ENCODE measurements at regions not wholly inside any gene's neighbourhood (a gene's known extent, or its start where the extent isn't known, plus 50 kb on each side); places are given as distances from the start of the nearest gene placed in this dataset.

DNA sequence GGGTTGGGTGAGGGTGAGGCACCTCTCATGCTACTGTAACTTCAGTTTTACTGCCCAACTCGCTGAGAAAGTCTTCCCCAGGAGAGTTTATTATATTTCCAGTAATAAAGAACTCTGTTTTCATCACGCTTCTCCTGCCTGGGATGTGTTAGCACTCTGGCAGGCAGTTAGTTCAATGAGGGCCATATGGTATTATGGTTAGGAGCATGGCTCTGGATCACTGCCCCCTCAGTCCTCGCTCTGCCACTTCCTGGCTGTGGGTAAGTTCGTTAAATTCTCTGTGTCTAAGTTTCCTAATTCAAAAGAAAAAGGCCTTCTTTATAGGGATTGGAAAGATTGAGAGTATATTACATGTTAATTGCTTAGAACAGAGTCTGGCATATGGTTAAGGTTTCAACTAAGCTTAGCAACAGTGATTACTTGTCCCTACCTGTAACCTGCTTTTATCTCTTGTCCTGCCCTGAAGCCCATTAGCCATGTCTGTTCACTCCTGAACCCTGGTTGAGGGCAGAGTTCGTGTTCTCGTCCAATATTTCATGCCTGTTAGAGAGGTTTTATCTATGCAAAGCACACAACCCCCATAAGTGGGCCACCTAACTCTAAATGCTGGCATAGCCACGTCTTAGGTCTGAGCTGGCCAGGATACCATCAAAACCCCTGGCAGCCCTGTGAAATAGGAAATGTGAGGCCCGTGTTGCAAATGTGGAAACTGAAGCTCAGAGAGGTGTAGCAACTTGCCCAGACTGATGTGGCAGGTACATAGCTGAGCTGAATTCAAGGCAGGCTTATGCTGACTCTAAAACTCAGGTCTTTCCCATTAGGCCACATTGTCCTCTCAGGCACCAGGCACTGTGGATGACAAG is 342.5 kb upstream of the JARID2 start:
- DNase-seq: no peak

DNA sequence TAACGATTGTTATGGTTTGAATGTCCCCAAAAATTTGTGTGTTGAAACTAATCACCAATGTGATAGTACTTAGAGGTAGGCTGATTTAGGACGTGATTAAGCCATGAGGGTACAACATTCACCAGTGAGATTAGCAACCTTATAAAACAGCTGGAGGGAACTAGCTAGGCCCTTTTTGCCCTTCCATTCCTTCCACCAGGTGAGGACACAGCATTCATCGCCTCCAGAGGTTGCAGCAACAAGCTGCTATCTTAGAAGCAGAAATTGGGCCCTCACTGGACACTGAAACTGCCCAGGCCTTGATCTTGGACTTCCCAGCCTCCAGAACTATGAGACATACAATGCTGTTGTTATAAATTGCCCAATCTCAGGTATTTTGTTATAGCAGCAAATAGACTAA is 340.7 kb upstream of the JARID2 start:
- DNase-seq: no peak

DNA sequence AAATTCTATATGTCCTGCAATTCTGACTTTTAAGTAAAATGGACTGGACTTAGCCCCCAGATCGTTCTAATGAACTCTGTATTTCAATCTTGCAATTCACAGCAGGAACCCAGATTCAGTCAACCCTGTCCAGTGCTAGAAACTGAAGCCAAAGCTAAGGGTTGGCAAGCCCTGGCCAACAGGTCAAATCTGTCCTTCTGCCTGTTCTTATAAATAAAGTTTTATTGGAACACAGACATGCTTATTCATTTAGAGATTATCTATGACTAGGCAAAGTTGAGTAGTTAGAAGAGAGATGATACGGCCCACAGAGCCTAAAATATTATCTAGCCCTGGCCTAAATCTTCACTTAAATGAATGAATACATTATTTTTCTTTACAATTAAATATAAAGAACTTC is 339.2 kb upstream of the JARID2 start:
- no peak for DNase-seq

DNA sequence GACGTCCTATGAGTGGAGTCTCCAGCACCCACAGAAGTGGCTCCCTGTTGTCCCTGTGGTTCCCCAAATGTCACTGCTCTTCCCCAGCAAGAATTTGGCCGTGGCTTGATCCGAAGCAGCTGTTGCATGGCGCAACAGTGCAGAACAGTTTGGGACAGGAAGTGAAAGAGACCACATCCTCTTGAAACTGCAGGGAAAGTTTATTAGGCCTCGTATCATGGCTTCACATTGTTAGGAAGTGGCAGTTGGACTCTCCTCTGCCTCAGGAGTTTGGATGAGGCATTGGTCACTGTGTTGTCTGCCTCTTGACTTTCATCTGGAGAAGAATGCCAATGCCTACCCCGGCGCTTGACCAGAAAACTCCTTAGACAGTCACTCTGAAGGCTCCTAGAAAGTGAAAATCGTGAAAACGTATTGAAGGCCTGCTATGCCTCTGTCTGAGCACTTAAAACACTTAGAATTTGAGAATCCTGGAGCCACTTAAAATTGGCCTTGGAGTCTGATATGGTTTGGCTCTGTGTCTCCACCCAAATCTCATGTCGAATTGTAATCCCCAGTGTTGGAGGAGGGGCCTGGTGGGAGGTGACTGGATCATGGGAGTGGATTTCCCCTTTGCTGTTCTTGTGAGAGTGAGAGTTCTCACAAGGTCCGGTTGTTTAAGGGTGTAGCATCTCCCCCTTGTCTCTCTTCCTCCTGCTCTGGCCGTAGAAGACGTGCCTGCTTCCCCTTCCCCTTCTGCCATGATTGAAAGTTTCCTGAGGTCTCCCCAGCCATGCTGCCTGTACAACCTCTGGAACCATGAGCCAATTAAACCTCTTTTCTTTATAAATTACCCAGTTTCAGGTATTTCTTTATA is 334.9 kb upstream of the JARID2 start:
- no peak for DNase-seq

DNA sequence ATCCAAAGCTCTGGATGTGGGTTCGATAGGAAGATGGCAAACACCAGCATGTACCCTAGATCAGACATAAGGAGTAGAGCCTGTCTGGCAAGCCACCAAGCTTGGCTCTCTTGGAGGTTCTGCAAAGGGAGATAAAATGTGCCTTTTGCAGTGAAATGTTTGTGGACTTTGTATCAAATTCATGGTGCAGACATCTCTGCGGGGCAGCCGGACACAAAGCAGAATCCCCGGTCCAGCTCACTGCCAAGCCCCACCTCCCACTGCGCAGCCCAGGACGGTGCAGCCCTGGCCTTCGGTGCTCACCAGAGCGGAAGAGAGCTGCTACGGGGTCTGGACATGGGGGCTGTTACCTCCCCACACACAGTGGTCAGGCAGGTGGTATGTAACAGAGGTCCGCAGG is 333.6 kb upstream of the JARID2 start:
- no peak for DNase-seq

DNA sequence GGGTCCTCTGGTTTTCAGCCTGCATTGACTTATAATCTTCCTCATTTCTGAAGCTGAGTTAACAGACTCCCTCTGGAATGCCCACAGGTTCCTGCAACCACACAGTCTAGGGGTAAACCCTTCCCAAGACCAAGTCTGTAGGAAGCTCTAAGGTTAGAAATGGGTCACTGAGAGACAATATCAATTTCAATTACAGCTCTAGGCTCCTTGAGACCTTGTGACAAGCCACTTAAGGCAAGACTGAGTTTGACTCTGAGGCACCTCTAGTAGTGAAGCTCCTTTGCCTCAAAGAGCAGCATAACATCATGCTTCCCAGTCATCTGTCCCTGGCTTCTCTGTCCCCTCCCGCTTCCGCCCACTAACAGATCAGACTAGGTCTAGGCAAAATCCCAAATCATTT is 333.2 kb upstream of the JARID2 start:
- no peak for DNase-seq

DNA sequence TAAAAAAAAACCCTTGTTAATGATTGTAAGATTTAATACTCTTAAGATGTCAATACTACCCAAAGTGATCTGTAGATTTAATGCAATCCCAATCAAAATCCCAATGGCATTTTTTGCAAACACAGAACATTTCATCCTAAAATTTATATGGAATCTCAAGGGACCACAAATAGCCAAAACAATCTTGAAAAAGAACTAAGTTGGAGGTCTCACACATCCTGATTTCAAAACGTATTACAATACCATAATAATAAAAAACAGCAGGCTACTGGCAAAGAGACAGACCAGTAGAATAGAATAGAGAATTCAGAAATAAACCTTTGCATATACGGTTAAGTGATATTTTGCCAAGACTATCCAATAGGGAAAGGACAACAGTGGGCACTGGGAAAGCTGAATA is 331.9 kb upstream of the JARID2 start:
- DNase-seq: no peak

DNA sequence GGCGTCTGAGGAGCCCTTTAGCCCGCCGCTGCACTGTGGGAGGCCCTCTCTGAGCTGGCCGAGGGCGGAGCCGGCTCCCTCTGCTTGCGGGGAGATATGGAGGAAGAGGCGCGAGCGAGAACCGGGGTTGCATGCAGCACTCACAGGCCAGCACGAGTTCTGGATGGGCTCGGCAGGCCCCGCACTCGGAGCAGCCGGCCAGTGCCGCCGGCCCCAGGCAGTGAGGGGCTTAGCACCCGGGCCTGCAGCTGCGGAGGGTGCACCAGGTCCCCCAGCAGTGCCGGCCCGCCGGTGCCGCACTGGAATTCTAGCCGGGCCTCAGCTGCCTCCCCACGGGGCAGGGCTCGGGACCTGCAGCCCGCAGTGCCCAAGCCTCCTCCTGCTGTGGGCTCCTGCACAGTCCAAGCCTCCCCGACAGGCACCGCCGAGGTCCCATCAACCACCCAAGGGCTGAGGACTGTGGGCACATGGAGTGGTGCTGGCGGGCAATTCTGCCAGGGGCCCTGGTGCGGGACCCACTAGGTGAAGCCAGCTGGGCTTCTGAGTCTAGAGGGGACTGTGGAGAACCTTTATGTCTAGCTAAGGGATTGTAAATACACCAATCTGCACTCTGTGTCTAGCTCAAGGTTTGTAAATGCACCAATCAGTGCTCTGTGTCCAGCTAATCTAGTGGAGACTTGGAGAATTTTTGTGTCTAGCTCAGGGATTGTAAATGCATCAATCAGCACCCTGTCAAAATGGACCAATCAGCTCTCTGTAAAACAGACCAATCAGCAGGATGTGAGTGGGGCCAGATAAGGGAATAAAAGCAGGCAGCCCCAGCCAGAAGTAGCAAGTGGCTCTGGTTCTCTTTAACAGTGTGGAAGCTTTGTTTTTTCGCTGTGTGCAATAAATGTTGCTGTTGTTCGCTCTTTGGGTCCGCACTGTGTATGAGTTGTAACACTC is 329.7 kb upstream of the JARID2 start:
- DNase-seq: no peak

DNA sequence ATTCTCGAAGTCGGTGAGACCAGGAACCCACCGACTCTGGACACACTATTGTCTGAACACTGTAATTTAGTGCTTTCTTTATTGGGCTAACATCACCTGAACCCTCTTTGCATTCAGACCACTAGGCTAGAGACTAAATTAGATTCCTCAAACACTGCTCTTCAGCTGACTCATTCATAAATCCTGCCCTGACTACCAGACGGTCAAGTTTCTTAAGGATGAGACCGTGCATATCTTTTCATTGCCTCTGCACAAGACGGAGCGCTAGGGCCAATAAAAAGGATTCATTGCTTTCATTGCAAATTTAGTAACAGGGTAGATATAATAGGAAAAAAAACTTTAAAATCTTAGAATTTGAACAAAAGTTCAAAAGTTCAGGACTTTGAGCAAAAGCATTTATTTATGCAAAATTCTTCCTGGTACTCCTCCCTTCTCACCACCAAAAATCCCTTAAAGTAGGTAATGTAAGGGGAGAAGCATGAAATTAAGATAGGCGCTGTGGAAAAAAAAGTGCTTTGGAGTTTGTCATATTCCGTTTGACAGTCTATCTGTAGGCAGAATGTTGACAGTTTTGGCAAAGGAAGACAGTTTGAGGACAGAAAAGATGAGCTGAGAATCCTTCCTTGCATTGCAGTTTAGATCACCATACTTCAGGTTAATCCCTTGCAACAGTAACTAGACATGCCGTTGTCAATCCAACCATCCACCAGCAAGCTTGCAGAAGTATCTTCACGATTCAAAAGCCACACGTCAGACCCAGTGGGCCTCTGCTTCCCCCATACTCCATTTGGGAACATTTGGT is 328.6 kb upstream of the JARID2 start:
- no peak for DNase-seq

DNA sequence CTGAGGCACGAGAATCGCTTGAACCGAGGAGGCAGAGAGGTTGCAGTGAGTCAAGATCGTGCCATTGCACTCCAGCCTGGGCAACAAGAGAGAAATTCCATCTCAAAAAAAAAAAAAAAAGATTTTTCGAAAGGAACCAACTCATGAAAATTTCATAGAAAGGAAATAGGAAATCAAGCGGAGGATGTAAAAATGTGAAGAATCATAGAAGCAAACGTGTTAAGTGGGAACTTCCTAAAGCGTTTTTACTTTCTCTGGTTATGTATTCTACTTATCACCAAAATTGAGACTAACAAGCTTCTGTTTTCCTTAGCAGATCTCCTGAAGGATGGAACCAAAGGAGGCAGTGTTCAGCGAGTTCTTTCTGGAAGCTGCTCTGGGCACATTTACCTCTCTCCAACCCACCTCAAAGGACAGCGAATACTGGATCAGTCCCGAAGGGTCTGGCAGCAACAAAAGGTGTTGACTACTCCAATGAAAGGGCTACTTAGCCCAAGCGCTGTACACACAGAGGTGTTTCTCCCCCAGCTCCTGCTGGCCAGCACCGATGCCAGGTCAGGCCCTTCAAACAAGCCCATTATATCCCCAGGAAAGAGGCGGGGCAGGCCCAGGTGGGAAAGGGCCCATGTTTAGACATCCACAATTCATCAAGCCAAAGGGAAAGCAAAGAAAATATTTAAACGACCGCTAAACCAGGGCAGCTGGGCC is 327.5 kb upstream of the JARID2 start:
- DNase-seq: no peak

DNA sequence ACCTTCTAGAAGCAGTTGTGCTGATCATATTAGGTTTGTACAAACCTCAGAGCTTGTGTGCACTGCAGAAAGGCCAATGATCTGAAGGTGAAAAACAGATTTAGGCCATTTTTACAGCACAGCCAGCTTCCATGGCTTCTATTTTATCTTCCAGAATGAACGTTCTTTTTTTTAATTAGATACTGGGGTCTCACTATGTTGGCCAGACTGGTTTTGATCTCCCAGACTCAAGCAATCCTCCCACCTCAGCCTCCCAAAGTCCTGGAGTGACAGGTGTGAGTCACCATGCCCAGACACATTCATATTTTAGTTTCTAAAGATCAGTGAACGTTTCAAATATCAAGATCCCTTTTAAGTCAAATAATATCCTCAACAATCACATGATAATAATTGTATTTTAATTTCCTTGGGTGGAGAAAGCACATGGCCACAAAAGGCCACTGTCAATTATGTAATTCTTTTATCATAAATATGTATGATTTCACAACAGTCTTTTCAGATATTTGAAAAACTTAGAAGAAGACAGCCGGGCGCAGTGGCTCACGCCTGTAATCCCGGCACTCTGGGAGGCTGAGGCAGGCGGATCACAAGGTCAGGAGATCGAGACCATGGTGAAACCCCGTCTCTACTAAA is 326.7 kb upstream of the JARID2 start:
- DNase-seq: no peak

DNA sequence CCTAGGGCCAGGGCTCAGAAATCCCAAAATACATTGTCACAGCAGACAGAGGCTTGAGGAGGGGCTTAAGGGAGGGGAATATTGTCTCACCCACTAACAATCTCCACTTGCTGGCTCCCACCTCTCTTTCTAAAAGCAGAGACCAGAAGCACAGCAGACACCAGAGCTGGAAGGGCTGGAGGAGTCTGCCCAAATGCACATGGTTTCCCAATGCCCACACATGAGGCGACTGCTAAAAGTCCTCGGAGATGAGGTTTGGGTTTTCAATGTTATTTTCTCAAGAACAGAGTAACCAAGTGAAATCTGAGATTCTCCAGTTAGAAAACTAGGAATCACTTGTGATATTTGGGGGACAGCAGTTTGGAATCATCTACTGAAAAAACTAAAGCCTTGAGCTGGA is 325.6 kb upstream of the JARID2 start:
- no peak for DNase-seq

DNA sequence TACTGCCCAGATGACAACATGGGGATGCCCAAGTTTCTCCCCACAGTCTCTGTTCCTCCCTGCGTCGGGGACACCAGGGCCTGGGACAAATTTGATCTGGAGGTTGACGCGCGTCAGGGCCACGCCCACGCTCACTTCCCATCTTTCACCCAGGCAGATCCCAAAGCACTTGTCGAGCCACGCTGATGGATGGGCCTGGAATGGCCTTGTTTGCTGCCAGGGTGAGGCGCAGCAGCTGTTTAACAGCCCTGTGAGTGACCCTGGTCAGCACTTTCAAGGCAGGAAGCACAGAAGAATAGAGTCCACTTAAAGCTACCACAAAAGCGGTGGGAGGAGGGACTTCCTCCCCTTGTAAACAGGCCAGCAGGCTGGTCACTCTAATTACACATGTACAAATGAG is 324.7 kb upstream of the JARID2 start:
- DNase-seq: peak; percentile 84

DNA sequence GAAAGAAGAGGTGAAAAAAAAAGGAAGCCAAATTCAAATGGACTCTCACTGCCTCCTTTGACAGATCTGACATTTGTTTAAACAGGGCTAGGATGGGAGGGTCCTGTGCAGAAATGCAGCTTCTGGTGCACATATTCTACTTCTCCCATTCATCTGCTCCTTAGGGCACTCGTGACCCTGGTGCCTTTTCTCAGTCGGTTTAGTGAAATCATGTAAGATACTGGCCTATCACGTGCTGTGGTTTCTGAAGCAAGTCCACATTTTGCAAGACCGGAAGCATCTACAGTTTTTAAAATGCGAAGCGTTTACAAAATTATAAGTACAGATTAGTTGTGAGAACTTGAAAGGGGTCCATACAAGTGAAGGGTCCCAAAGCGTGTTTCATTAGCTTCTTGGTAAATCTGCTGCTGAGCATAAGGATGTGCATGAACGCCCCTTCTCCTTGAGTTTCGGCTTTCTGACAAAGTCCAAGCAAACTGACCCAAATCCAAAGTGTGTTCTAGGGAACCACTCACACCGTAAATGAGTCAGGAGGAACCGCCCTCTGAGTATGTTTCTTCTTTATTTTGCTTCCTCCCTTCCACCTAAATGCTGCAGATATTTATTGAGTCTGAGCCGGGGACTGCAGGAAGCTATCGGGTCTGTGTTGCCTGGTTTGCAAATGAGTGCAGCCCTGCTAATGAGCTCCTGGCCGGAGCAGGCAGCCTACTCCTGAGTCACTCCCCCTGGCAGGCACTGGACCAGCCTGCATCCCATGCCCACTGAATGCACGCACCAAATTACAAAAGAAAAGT is 323.8 kb upstream of the JARID2 start:
- no peak for DNase-seq

DNA sequence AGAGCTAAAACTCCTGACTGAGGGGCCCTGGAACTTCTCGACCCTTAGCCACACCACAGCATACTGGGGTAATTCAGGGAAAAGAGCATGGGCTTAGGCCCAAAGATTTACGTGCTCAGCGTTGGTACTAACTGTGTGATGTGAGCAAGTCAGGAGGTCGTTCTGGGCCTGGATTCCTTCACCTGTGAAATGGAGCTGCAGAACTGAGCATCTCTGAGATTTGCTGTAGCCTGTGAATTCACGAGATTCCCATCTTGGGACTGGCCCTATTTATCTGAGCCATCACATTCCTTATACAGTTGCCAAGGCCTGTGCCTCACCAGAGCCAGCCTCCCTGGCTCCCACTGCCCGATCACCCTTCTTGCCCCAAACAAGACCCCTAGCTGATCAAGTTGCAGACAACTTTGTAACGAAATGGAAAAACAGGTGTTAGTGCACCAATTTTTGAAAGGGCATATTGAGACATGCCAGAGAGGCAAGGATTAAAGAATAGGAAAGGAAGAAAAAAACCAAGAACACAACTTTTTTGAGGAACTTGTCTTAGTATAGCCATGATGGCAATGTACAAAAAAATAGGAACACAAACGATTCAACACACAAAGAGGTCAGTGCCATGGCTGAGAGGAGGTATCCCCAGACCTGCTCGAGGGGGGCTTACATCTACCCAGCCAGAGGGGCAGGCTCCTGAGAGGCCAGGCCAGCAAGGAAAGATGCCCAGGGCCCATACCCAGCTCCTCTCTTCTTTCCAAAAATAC is 323.0 kb upstream of the JARID2 start:
- no peak for DNase-seq

DNA sequence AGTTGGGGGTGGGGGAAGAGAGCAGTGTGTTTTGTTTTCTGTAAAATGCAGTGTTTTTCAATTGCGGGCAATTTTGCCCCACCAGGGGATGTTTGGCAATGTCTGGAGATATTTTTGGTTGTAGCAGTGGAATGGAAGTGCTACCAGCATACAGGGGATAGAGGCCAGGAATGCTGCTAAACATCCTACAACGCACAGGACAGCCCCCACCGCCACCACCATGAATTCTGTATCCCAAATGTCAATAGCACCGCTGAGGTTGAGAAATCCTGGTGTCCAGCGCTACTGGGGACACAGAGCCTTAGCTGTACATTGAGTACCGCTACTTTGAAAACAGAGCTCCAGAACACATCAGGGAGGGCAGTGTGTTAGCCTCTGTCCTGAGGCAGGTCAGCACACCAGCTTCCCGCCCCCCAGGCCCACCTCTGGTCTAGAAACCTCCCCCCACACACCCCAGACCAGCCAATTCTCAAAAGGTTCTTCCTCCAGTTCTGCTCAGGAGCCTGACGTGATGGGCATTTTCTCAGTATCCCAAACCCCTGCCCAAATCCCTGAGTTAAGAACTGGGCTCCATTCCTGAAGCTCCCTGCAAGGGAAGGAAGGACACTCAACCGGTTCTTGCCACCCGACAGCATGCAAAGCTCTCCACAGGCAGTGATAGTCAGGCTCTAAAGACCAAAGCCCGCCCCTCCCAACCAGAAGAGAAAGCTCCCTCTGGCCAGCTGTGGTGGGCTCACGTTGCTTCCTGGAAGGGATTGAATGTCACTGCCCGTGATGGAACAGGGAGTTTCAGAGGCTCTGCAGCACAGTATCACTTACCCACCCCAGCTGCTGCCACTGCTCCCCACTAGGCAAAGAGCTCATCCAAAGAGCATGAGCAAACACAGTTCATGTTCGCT is 321.5 kb upstream of the JARID2 start:
- DNase-seq: peak; percentile 87

DNA sequence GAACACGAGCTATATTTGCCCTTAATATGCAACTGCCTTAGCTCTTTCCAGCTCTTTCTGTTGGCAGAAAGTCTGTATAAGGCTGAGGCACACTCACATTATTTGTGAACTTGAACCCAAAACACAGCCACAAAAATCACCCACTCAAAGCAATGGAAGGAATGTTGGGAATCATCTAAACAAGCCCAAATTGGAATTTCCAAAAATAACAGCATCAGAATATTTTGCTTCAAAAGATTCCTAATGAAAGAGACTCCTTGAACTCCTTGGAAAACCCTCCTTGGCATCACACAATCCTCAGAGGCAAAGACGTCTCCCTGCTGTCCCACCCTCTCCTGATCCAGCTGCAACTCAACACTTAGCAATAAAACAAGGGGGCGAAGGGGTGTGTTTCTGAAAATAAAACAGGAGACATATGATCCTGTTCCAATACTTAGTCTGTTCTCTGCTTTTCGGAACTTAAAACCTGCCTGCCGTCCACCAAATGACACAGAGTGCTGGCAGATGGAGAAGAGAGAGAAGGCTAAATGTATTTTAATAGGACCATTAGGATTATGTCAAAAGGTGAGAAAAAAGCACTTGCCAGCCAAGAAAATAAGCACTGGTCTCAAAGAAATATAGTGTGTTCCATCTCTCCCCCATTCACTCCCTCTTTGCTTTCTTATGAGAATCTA is 320.7 kb upstream of the JARID2 start:
- DNase-seq: no peak
